ENCODE measurements at regions not wholly inside any gene's neighbourhood (a gene's known extent, or its start where the extent isn't known, plus 50 kb on each side); places are given as distances from the start of the nearest gene placed in this dataset.

- no peak for TF ChIP-seq CTCF (IDR thresholded peaks at IDR 0.05; ENCODE audit: partially characterized antibody, unreplicated experiment)
- Mint-ChIP-seq H3K4me1 (ENCODE audit: low read depth, unreplicated experiment) (no peaks in the 10 kb centered on the region), H3K27me3 (ENCODE audit: unreplicated experiment) (no peaks in the 10 kb centered on the region), H3K9me3 (ENCODE audit: unreplicated experiment) (no peaks in the 10 kb centered on the region), H3K4me3 (ENCODE audit: unreplicated experiment) (no peak overlapping the region), H3K36me3 (ENCODE audit: unreplicated experiment) (no peaks in the 10 kb centered on the region), H3K27ac (ENCODE audit: unreplicated experiment) (no peak overlapping the region)
- no peak for DNase-seq
Measured at GRCh38 chr6:102381203-102381602, 987.7 kb downstream of the GRIK2 start.

- H3K4me3 Mint-ChIP-seq (ENCODE audit: unreplicated experiment), result no peak overlapping the region
- H3K36me3 Mint-ChIP-seq (ENCODE audit: unreplicated experiment), result no peaks in the 10 kb centered on the region
- no peaks in the 10 kb centered on the region for H3K9me3 Mint-ChIP-seq (ENCODE audit: unreplicated experiment)
- DNase-seq, result no peak
- H3K4me1 Mint-ChIP-seq (ENCODE audit: low read depth, unreplicated experiment), result no peaks in the 10 kb centered on the region
- H3K27me3 Mint-ChIP-seq (ENCODE audit: unreplicated experiment), result no peaks in the 10 kb centered on the region
- TF ChIP-seq CTCF (IDR thresholded peaks at IDR 0.05; ENCODE audit: partially characterized antibody, unreplicated experiment), result no peak
- H3K27ac Mint-ChIP-seq (ENCODE audit: unreplicated experiment), result no peak overlapping the region
Measured at GRCh38 chr6:102356170-102356569, 962.7 kb downstream of the GRIK2 start.

DNA sequence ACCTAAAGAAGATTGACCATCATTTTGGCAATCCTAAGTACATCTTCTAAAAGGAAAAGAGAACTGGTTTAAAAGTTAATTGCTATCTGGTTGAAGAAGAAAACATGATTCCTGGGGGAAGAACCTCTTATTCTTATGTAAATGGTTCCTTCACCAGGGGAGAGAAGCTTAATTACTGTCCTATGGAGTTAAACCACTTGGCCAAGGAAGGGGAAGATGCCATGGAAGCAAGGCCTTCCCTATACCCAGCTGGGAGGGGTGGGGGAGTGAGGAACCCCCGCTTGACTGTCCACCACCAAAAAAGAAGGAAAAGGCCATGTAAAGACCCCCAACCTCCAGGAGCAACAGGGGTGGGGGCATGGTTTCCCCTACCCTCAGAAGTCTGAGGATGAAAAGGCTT, 962.1 kb downstream of the GRIK2 start:
- Mint-ChIP-seq H3K4me1 (ENCODE audit: low read depth, unreplicated experiment) (no peaks in the 10 kb centered on the region), H3K9me3 (ENCODE audit: unreplicated experiment) (no peaks in the 10 kb centered on the region), H3K4me3 (ENCODE audit: unreplicated experiment) (no peak overlapping the region), H3K36me3 (ENCODE audit: unreplicated experiment) (no peaks in the 10 kb centered on the region), H3K27ac (ENCODE audit: unreplicated experiment) (no peak overlapping the region), H3K27me3 (ENCODE audit: unreplicated experiment) (no peaks in the 10 kb centered on the region)
- no peak for DNase-seq
- TF ChIP-seq CTCF (IDR thresholded peaks at IDR 0.05; ENCODE audit: partially characterized antibody, unreplicated experiment), result no peak

DNA sequence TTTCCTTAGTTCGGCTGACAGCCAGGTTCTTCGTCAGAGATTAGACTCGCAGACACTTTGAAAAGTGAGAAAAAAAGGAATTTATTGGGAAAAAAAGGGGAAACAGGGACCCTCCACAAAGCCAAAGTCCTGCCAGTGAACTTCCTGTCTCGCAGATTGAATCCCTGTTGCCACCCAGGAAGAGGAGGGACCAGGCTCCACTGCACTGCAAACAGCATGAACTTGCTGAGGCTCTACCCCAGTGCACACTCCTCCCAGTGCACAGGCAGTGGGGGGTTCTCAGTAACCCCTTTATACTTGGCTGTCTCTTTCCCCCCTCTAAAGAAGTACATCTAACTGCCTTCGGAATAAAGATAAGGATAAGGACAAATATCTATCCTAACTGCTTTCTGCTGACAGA, 959.0 kb downstream of the GRIK2 start:
- TF ChIP-seq CTCF (IDR thresholded peaks at IDR 0.05; ENCODE audit: partially characterized antibody, unreplicated experiment), result no peak
- DNase-seq, result no peak
- H3K36me3 Mint-ChIP-seq (ENCODE audit: unreplicated experiment), result no peaks in the 10 kb centered on the region
- no peaks in the 10 kb centered on the region for H3K9me3 Mint-ChIP-seq (ENCODE audit: unreplicated experiment)
- H3K4me3 Mint-ChIP-seq (ENCODE audit: unreplicated experiment), result no peak overlapping the region
- H3K27ac Mint-ChIP-seq (ENCODE audit: unreplicated experiment), result no peak overlapping the region
- peaks cover under 1% of the 10 kb centered on the region for H3K27me3 Mint-ChIP-seq (ENCODE audit: unreplicated experiment)
- no peaks in the 10 kb centered on the region for H3K4me1 Mint-ChIP-seq (ENCODE audit: low read depth, unreplicated experiment)

DNA sequence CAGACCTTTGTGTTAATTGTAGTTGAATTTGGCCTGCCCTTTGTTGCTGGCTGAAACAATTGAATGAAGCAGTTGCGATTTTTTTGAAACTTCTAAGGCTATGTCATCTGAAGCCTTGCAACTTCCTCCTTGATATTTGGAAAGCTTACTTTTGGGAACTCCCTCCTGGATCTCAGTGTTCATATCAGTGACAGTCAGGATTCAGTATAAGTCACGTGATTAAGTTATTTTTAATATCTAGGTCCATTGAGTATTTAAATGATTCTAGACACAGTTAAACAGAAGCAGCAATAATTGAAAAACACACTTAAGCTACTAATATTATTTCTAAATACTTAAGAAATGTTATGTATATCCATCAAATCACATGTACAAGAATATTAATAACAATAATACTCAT, 951.3 kb downstream of the GRIK2 start:
- H3K36me3 Mint-ChIP-seq (ENCODE audit: unreplicated experiment), result no peaks in the 10 kb centered on the region
- peaks cover 2% of the 10 kb centered on the region for H3K27me3 Mint-ChIP-seq (ENCODE audit: unreplicated experiment)

More for the DNA sequence above, 951.3 kb downstream of the GRIK2 start:
- H3K9me3 Mint-ChIP-seq (ENCODE audit: unreplicated experiment), result no peaks in the 10 kb centered on the region
- no peaks in the 10 kb centered on the region for H3K4me1 Mint-ChIP-seq (ENCODE audit: low read depth, unreplicated experiment)
- no peak overlapping the region for H3K4me3 Mint-ChIP-seq (ENCODE audit: unreplicated experiment)
- TF ChIP-seq CTCF (IDR thresholded peaks at IDR 0.05; ENCODE audit: partially characterized antibody, unreplicated experiment), result no peak
- DNase-seq, result no peak
- H3K27ac Mint-ChIP-seq (ENCODE audit: unreplicated experiment), result no peak overlapping the region

Data from glutamatergic neuron (in vitro differentiated cells).